Colonic mucosa (tissue), 4 donors: ENCODE measurements at regions not wholly inside any gene's neighbourhood (a gene's known extent, or its start where the extent isn't known, plus 50 kb on each side); places are given as distances from the start of the nearest gene placed in this dataset.

Experiments
- DNase-seq: peaks from one replicate; pipeline ENCODE4 v3.0.0-alpha.2; 2020
- H3K27ac ChIP-seq: fragments of 200-600 bp; one replicate; pipeline ENCODE4 v1.8.0; 2021
- H3K27me3 ChIP-seq: fragments of 200-600 bp; one replicate; pipeline ENCODE4 v1.8.0; 2021
- H3K36me3 ChIP-seq: fragments of 200-600 bp; one replicate; pipeline ENCODE4 v1.8.0; 2021
- H3K4me1 ChIP-seq: fragments of 200-600 bp; one replicate; pipeline ENCODE4 v1.8.0; 2021; ENCODE audit warnings: mild to moderate bottlenecking
- H3K4me3 ChIP-seq: fragments of 200-600 bp; one replicate; pipeline ENCODE4 v1.8.0; 2021
- H3K9ac ChIP-seq, 2 donors: one replicate each; pipeline ENCODE4 v1.7.0; 2013; ENCODE audit warnings: control low read depth in 2 of 2, low read depth in 2 of 2, low read length in 2 of 2
- H3K9me3 ChIP-seq: fragments of 200-600 bp; one replicate; pipeline ENCODE4 v1.8.0; 2021
- intact Hi-C: fragments of 100-400 bp; cut with DNase I; formaldehyde crosslinking; loops from one replicate; pipeline ENCODE4 v1.14.1; 2022
- TF ChIP-seq, protein P1 (sequence below): fragments of 200-600 bp; IDR thresholded peaks from one replicate; pipeline ENCODE4 v1.8.0; 2022; ENCODE audit warnings: antibody characterized with exemption, mild to moderate bottlenecking
- donor health status: healthy.
- donor health status: DM: no; HTN: no; CAD: no.
- donor health status: DM: no; HTN: no; CAD: no.

DNA sequence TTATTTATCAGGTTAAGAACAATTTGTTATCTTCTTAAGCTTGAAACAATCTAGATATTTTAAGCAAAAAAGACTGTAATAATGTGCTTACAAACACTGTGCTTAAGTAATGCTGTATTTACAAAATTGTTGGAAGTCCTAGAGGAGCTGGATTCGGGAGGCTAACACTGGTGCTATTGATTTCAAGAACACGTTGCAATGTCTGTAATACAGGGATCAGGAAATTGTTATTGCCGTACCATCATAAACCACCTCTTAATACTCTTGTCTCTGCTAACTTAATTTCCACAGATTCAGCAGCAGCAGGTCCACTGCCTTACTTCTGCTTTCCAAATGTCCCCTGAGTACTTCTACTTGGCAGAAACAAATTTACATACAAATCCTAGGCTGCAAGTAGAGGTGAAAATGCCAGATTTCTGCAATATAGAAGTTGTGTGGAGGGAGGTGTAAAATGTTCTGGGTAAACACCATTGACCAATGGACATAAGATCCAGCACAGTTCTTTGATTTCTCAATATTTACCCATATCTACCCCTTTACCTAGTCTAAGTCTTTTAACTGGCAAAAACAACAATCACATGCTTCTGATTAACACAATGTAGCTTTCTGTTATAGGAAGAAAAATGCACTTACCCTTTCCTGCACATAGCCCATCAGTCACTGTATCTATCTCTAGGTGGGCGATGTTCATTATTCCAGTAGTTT, 663.4 kb downstream of the TMTC2 start:
- TF ChIP-seq, protein P1, sequence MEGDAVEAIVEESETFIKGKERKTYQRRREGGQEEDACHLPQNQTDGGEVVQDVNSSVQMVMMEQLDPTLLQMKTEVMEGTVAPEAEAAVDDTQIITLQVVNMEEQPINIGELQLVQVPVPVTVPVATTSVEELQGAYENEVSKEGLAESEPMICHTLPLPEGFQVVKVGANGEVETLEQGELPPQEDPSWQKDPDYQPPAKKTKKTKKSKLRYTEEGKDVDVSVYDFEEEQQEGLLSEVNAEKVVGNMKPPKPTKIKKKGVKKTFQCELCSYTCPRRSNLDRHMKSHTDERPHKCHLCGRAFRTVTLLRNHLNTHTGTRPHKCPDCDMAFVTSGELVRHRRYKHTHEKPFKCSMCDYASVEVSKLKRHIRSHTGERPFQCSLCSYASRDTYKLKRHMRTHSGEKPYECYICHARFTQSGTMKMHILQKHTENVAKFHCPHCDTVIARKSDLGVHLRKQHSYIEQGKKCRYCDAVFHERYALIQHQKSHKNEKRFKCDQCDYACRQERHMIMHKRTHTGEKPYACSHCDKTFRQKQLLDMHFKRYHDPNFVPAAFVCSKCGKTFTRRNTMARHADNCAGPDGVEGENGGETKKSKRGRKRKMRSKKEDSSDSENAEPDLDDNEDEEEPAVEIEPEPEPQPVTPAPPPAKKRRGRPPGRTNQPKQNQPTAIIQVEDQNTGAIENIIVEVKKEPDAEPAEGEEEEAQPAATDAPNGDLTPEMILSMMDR, result no peak
- Histone ChIP-seq H3K9ac (no peak overlapping the region), H3K27me3 (no peaks in the 10 kb centered on the region), H3K4me1 (no peaks in the 10 kb centered on the region), H3K4me3 (no peak overlapping the region), H3K27ac (no peak overlapping the region), H3K36me3 (no peaks in the 10 kb centered on the region), H3K9me3 (no peaks in the 10 kb centered on the region)
- DNase-seq, result no peak
- intact Hi-C loops, result no loop called here

DNA sequence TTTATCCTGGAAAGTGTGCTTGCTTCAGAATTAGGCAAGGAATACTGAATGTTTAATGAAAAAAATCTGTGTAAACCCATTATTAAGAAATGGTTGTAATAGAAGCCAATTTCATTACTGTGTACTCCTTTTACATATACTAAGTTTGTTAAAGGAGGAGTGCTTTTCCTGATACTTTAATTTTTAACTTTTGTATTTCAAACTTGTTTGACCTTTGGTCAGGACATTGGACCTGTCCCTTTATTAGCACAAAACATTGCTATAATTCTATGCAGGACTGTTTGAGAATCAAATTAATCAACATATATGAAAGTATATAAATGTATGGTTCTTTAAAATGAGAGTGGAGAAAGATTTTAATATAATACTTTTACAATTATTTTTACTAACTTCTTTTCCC, 659.6 kb downstream of the TMTC2 start:
- Histone ChIP-seq H3K9ac (no peak overlapping the region), H3K27me3 (no peaks in the 10 kb centered on the region), H3K4me1 (no peaks in the 10 kb centered on the region), H3K36me3 (no peaks in the 10 kb centered on the region), H3K9me3 (no peaks in the 10 kb centered on the region), H3K27ac (no peak overlapping the region), H3K4me3 (no peak overlapping the region)
- TF ChIP-seq, protein P1, result no peak
- intact Hi-C loops, result no loop called here
- DNase-seq, result no peak

DNA sequence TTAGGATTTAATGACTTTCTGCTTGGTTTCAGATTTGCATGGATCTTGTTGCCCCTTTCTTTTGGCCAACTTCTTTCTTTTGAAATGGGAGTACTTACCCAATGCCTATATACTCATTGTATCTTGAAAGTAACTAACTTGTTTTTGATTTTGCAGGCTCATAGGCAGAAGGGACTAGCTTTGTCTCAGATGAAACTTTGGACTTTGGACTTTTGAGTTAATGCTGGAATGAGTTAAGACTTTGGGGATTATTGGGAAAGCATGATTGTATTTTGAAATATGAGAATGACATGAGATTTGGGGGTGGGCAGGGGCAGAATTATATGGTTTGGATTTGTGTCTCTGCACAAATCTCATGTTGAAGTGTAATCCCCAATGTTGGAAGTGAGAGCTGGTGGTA, 657.1 kb downstream of the TMTC2 start:
- H3K27me3 ChIP-seq, result no peaks in the 10 kb centered on the region
- DNase-seq, result no peak

DNA sequence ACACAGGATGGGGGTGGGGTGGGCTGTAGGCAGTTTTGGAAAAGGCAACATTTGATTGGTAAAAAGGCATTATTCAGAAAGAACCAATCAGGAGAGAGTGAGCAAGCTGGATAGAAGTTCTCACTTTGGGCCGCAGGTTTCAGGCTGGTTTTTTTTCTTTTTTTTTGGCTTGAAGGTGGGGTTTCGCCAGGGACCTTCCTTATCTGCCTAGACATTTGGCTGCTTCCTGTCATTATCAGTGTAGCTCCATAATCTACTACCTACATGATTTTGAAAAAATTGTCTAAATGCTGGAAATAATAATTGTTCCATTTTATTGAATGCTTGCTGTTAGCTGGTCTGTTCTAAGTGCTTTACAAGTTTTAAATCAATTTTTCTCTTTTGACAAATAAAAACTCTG, 649.0 kb downstream of the TMTC2 start:
- Histone ChIP-seq H3K36me3 (no peaks in the 10 kb centered on the region), H3K27ac (no peak overlapping the region), H3K9ac (no peak overlapping the region), H3K4me1 (no peaks in the 10 kb centered on the region), H3K4me3 (no peak overlapping the region), H3K9me3 (no peaks in the 10 kb centered on the region), H3K27me3 (no peaks in the 10 kb centered on the region)
- no peak for DNase-seq
- intact Hi-C loops, result no loop called here
- TF ChIP-seq, protein P1, result no peak

More for the DNA sequence above, 657.1 kb downstream of the TMTC2 start:
- Histone ChIP-seq H3K4me3 (no peak overlapping the region), H3K4me1 (no peaks in the 10 kb centered on the region), H3K9ac (no peak overlapping the region), H3K9me3 (no peaks in the 10 kb centered on the region), H3K36me3 (no peaks in the 10 kb centered on the region), H3K27ac (no peak overlapping the region)
- intact Hi-C loops, result no loop called here
- TF ChIP-seq, protein P1, result no peak

DNA sequence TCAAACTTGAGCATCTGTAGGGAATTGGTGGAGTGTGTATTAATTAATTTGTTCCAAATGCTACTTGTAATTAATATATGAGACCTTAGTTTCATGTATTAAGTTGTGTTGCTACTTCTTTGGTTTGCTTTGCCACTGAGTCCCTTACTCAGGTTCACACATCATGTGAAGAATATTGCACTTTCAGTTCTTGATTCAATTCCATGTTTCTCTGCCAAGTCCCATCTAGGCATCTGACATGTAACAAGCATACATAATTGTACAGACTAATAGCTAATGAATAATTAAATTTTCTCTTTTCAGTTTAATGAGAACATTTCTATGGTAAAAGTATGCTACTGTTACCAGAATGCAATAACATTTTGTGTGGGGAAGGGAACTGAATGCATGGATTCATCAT, 640.0 kb downstream of the TMTC2 start:
- intact Hi-C loops, result no loop called here

More for the DNA sequence above, 640.0 kb downstream of the TMTC2 start:
- H3K9me3 ChIP-seq, result no peaks in the 10 kb centered on the region
- no peaks in the 10 kb centered on the region for H3K36me3 ChIP-seq
- H3K27ac ChIP-seq, result no peak overlapping the region
- TF ChIP-seq, protein P1, result no peak
- no peak for DNase-seq
- H3K27me3 ChIP-seq, result no peaks in the 10 kb centered on the region
- no peak overlapping the region for H3K9ac ChIP-seq
- no peak overlapping the region for H3K4me3 ChIP-seq
- no peaks in the 10 kb centered on the region for H3K4me1 ChIP-seq
